B cell (primary cell): ENCODE measurements at regions not wholly inside any gene's neighbourhood (a gene's known extent, or its start where the extent isn't known, plus 50 kb on each side); places are given as distances from the start of the nearest gene placed in this dataset.

Experiments
- ATAC-seq: fragments of 200-7000 bp; cut with Tn5 transposase; one replicate; pipeline ENCODE4 v1.10.0; 2021; ENCODE audit warnings: low read depth, mild to moderate bottlenecking, moderate number of reproducible peaks, moderate library complexity
- CTCF ChIA-PET: fragments of 350-600 bp; sonication (Branson Sonifier 250); formaldehyde crosslinking; loops from one replicate; lab custom pipeline; 2021; ENCODE audit warnings: antibody characterized with exemption, inconsistent platforms; lab: Charles Lee
- POLR2A ChIA-PET: fragments of 350-600 bp; sonication (Branson Sonifier 250); formaldehyde crosslinking; loops from one replicate; lab custom pipeline; 2021; ENCODE audit warnings: antibody characterized with exemption; lab: Charles Lee
- DNase-seq: peaks from one replicate; pipeline ENCODE4 v3.0.0; 2013
- H2AFZ ChIP-seq: 2 replicates; pipeline ENCODE4 v1.6.1; 2012; ENCODE audit warnings: mild to moderate bottlenecking, low read depth, low read length; ENCODE audit not compliant: insufficient read depth, poor library complexity, severe bottlenecking
- H3K27ac ChIP-seq, 2 donors: 1 replicate in 1 of 2; 2 replicates in 1 of 2; pipeline ENCODE4 v1.5.1; 2012 to 2013; ENCODE audit warnings: low read length in 2 of 2, mild to moderate bottlenecking in 2 of 2, moderate library complexity in 1 of 2
- H3K27me3 ChIP-seq, 4 experiments: fragments of 200-600 bp in 1 of 4; sonication (generic) in 1 of 4; replicated peaks in 1 of 4; 1 replicate in 2 of 4; 2 replicates in 2 of 4; pipeline versions ENCODE4 v1.6.1 to v1.7.0; 2013 to 2016; ENCODE audit warnings: low read length in 3 of 4, mild to moderate bottlenecking in 2 of 4, mixed read lengths in 1 of 4, moderate library complexity in 1 of 4; ENCODE audit not compliant: insufficient read depth in 4 of 4, control insufficient read depth in 3 of 4; ENCODE audit errors: control extremely low read depth in 1 of 4
- H3K36me3 ChIP-seq, 2 experiments: replicated peaks in 1 of 2; 1 replicate in 1 of 2; 2 replicates in 1 of 2; pipeline versions ENCODE4 v1.6.1 to v1.7.1; 2013; ENCODE audit warnings: low read length in 1 of 2; ENCODE audit not compliant: insufficient read depth in 2 of 2, control insufficient read depth in 1 of 2; ENCODE audit errors: control extremely low read depth in 1 of 2, extremely low read depth in 1 of 2
- H3K4me1 ChIP-seq, 2 donors: fragments of 200-600 bp in 1 of 2; sonication (generic) in 1 of 2; 1 replicate in 1 of 2; 2 replicates in 1 of 2; pipeline versions ENCODE4 v1.5.1 to v1.6.1; 2013 to 2017; ENCODE audit warnings: low read length in 2 of 2; ENCODE audit not compliant: control insufficient read depth in 2 of 2, insufficient read depth in 2 of 2
- H3K4me2 ChIP-seq: replicated peaks from 2 replicates; pipeline ENCODE3; 2012; ENCODE audit warnings: mild to moderate bottlenecking, low read depth, low read length; ENCODE audit not compliant: poor library complexity, severe bottlenecking
- H3K4me3 ChIP-seq, 5 experiments: fragments of 200-600 bp in 1 of 5; sonication (generic) in 1 of 5; 1 replicate in 3 of 5; 2 replicates in 2 of 5; pipeline versions ENCODE4 v1.5.1 to v1.7.0; 2011 to 2016; ENCODE audit warnings: low read length in 4 of 5, mild to moderate bottlenecking in 4 of 5, low read depth in 2 of 5, control low read depth in 1 of 5, moderate library complexity in 1 of 5; ENCODE audit not compliant: insufficient read depth in 1 of 5; ENCODE audit errors: control extremely low read depth in 1 of 5, extremely low read depth in 1 of 5
- H3K79me2 ChIP-seq: fragments of 200-600 bp; sonication (generic); one replicate; pipeline ENCODE4 v1.6.0; 2016; ENCODE audit warnings: low read length; ENCODE audit not compliant: control insufficient read depth, insufficient read depth
- H3K9ac ChIP-seq: fragments of 200-600 bp; sonication (generic); 2 replicates; pipeline ENCODE4 v1.6.1; 2017; ENCODE audit warnings: mild to moderate bottlenecking, low read length, moderate library complexity
- H3K9me3 ChIP-seq, 3 donors: one replicate each; pipeline versions ENCODE4 v1.6.1 to v1.7.1; 2013; ENCODE audit warnings: low read length in 2 of 3; ENCODE audit not compliant: control insufficient read depth in 2 of 3, insufficient read depth in 1 of 3; ENCODE audit errors: control extremely low read depth in 1 of 3
- H4K20me1 ChIP-seq: 2 replicates; pipeline ENCODE4 v1.6.0; 2012; ENCODE audit warnings: mild to moderate bottlenecking, low read length; ENCODE audit not compliant: insufficient read depth, control insufficient read depth, poor library complexity, severe bottlenecking
- H3K27ac Mint-ChIP-seq: one replicate; pipeline ENCODE4 v1.8.0; 2021; ENCODE audit warnings: mixed read lengths
- H3K27me3 Mint-ChIP-seq: one replicate; pipeline ENCODE4 v1.8.0; 2021; ENCODE audit warnings: mixed read lengths
- H3K4me1 Mint-ChIP-seq: one replicate; pipeline ENCODE4 v1.8.0; 2021; ENCODE audit warnings: mixed read lengths
- H3K4me3 Mint-ChIP-seq: one replicate; pipeline ENCODE4 v1.8.0; 2021; ENCODE audit warnings: mixed read lengths
- H3K9me3 Mint-ChIP-seq: one replicate; pipeline ENCODE4 v1.8.0; 2022; ENCODE audit warnings: mixed read lengths; ENCODE audit not compliant: insufficient read depth
- CTCF ChIP-seq: fragments of 200-600 bp; IDR thresholded peaks from one replicate; pipeline ENCODE4 v1.8.0; 2022; ENCODE audit warnings: antibody characterized with exemption, mild to moderate bottlenecking
- EZH2 ChIP-seq: IDR thresholded peaks from 2 replicates; pipeline ENCODE4 v1.6.1; 2012; ENCODE audit warnings: borderline replicate concordance, low read depth, mild to moderate bottlenecking, moderate library complexity, low read length; ENCODE audit not compliant: insufficient read depth, poor library complexity, severe bottlenecking
- WGBS: methylation state at CpG from one replicate; pipeline ENCODE4 v1.1.5; 2013; ENCODE audit warnings: missing lambda C conversion rate; ENCODE audit not compliant: insufficient coverage; 5-methylcytosine and 5-hydroxymethylcytosine counted together
- intact Hi-C: fragments of 100-400 bp; cut with micrococcal nuclease; formaldehyde crosslinking; loops from one replicate; pipeline ENCODE4 v1.10.0; 2022

GRCh38 chr2:51711766-51712165 lies 679.8 kb upstream of the NRXN1 start:
- Mint-ChIP-seq H3K27me3 (no peaks in the 10 kb centered on the region), H3K27ac (no peak overlapping the region), H3K4me3 (no peak overlapping the region), H3K9me3 (peaks cover 5% of the 10 kb centered on the region), H3K4me1 (no peaks in the 10 kb centered on the region)
- Histone ChIP-seq H3K9me3 (no peaks in the 10 kb centered on the region), H3K9ac (no peak overlapping the region), H3K4me2 (no peak overlapping the region), H3K27me3 (no peaks in the 10 kb centered on the region), H3K4me1 (no peaks in the 10 kb centered on the region), H3K27ac (no peak overlapping the region), H3K36me3 (no peaks in the 10 kb centered on the region), H4K20me1 (no peaks in the 10 kb centered on the region), H3K79me2 (no peaks in the 10 kb centered on the region), H2AFZ (no peak overlapping the region), H3K4me3 (no peak overlapping the region)
- POLR2A ChIA-PET = no interaction called here
- no peak for TF ChIP-seq EZH2
- no peak for TF ChIP-seq CTCF
- no peak for ATAC-seq
- CTCF ChIA-PET = no interaction called here
- no CpG with 5 or more reads among the region's 3 CpGs for WGBS
- intact Hi-C loops = no loop called here
- DNase-seq = no peak

GRCh38 chr2:51710222-51710621 lies 678.3 kb upstream of the NRXN1 start:
- Histone ChIP-seq H3K9me3 (no peaks in the 10 kb centered on the region), H3K36me3 (no peaks in the 10 kb centered on the region), H3K79me2 (no peaks in the 10 kb centered on the region), H3K4me3 (no peak overlapping the region), H3K27me3 (no peaks in the 10 kb centered on the region), H3K9ac (no peak overlapping the region), H3K4me2 (no peak overlapping the region), H3K27ac (no peak overlapping the region), H2AFZ (no peak overlapping the region), H4K20me1 (no peaks in the 10 kb centered on the region), H3K4me1 (no peaks in the 10 kb centered on the region)
- Mint-ChIP-seq H3K4me3 (no peak overlapping the region), H3K27me3 (no peaks in the 10 kb centered on the region), H3K4me1 (no peaks in the 10 kb centered on the region), H3K27ac (no peak overlapping the region), H3K9me3 (peaks cover 5% of the 10 kb centered on the region)
- TF ChIP-seq CTCF (no peak), EZH2 (no peak)
- ChIA-PET CTCF (no interaction called here), POLR2A (no interaction called here)
- ATAC-seq (no peak), DNase-seq (no peak)
- 0% methylated on average over 1 of the region's 3 CpGs for WGBS
- intact Hi-C loops = no loop called here
